Osteoblast (primary cell): ENCODE measurements at regions not wholly inside any gene's neighbourhood (a gene's known extent, or its start where the extent isn't known, plus 50 kb on each side); places are given as distances from the start of the nearest gene placed in this dataset.
"Not testable (repeated sequence)": the region's sequence is repeated elsewhere in the genome, so short reads cannot be mapped to it uniquely, and the experiment has no call there.

Experiments
- DNase-seq: peaks from one replicate; pipeline ENCODE4 v3.0.0; 2011; ENCODE audit warnings: low spot score, mixed read lengths; ENCODE audit not compliant: insufficient read length; ENCODE audit errors: missing footprints
- H2AFZ ChIP-seq: 2 replicates; pipeline ENCODE4 v1.6.0; 2011; ENCODE audit warnings: mild to moderate bottlenecking, low read length
- H3K27ac ChIP-seq: 2 replicates; pipeline ENCODE4 v1.5.1; 2011; ENCODE audit warnings: mild to moderate bottlenecking, low read depth, low read length, moderate library complexity
- H3K27me3 ChIP-seq: 2 replicates; pipeline ENCODE4 v1.6.0; 2012; ENCODE audit warnings: mild to moderate bottlenecking, control low read depth, inconsistent platforms, low read length, moderate library complexity; ENCODE audit not compliant: insufficient read depth
- H3K36me3 ChIP-seq: 2 replicates; pipeline ENCODE4 v1.5.1; 2011; ENCODE audit warnings: mild to moderate bottlenecking, low read length, control low read depth, moderate library complexity; ENCODE audit not compliant: insufficient read depth
- H3K4me1 ChIP-seq: 2 replicates; pipeline ENCODE4 v1.5.1; 2011; ENCODE audit warnings: mild to moderate bottlenecking, low read length, control low read depth, moderate library complexity; ENCODE audit not compliant: insufficient read depth
- H3K4me2 ChIP-seq: 2 replicates; pipeline ENCODE4 v1.6.0; 2011; ENCODE audit warnings: mild to moderate bottlenecking, low read length; ENCODE audit not compliant: insufficient read depth
- H3K4me3 ChIP-seq: fragments of 200-600 bp; sonication (generic); 3 replicates; pipeline ENCODE4 v1.5.1; 2012; ENCODE audit warnings: mild to moderate bottlenecking, low read length, inconsistent platforms; ENCODE audit not compliant: insufficient read depth
- H3K79me2 ChIP-seq: 2 replicates; pipeline ENCODE4 v1.6.0; 2012; ENCODE audit warnings: mild to moderate bottlenecking, low read length, control low read depth, inconsistent platforms; ENCODE audit not compliant: insufficient read depth
- H3K9me3 ChIP-seq: 2 replicates; pipeline ENCODE4 v1.5.1; 2011; ENCODE audit warnings: low read depth, low read length, control low read depth
- H4K20me1 ChIP-seq: 2 replicates; pipeline ENCODE4 v1.6.0; 2012; ENCODE audit warnings: mild to moderate bottlenecking, low read length, control low read depth; ENCODE audit not compliant: insufficient read depth
- TF ChIP-seq, protein P1 (sequence below): IDR thresholded peaks from 2 replicates; pipeline ENCODE4 v1.5.1; 2011; ENCODE audit warnings: mild to moderate bottlenecking, low read depth, low read length, moderate library complexity; ENCODE audit errors: extremely low read depth

DNA sequence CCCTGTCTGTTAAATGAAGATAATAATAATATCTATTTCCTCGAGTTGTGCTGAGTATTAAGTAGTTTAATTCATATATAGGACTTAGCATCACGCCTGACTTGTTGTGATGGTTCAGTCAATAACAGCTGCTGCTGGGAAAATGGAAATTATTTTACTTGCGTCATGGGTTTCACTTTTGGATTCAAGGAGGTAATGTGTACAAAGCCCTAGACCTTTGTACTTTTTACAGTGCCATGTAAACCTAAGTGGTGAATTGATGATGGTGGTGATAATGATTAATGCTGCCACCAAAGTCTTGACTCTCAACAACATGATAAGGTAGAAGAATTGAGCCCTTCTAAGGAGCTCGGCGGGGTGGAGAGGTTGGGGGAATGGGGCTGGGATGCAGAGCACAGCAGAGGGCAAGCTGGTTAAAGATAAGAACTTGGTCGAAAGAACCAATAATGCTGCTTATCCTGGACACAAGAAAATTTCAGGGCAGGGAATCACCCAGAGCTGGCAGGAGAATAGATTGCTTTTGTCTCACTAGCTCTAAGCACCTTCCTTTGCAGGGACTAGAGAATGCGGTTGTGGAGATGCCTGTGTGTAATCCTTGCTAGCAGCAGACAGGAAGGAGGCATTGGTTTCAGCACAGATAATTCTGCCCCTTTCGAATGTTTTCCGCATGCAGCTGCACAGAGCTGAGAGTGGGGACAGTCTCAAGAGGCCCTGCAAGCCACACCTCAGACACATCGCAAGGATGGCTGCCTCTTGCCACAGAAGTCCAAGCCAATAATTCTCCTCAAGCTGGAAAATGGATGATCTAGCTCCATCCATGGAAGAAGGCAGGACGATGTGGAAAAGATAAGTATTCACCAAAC is 187.1 kb downstream of the TMEM114 start:
- H3K27me3 ChIP-seq: no peaks in the 10 kb centered on the region
- no peaks in the 10 kb centered on the region for H3K36me3 ChIP-seq
- H2AFZ ChIP-seq: no peak overlapping the region
- H3K9me3 ChIP-seq: no peaks in the 10 kb centered on the region
- TF ChIP-seq, protein P1, sequence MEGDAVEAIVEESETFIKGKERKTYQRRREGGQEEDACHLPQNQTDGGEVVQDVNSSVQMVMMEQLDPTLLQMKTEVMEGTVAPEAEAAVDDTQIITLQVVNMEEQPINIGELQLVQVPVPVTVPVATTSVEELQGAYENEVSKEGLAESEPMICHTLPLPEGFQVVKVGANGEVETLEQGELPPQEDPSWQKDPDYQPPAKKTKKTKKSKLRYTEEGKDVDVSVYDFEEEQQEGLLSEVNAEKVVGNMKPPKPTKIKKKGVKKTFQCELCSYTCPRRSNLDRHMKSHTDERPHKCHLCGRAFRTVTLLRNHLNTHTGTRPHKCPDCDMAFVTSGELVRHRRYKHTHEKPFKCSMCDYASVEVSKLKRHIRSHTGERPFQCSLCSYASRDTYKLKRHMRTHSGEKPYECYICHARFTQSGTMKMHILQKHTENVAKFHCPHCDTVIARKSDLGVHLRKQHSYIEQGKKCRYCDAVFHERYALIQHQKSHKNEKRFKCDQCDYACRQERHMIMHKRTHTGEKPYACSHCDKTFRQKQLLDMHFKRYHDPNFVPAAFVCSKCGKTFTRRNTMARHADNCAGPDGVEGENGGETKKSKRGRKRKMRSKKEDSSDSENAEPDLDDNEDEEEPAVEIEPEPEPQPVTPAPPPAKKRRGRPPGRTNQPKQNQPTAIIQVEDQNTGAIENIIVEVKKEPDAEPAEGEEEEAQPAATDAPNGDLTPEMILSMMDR: no peak
- no peaks in the 10 kb centered on the region for H3K79me2 ChIP-seq
- H3K4me1 ChIP-seq: no peaks in the 10 kb centered on the region
- H3K4me3 ChIP-seq: no peak overlapping the region
- H3K27ac ChIP-seq: no peak overlapping the region
- H3K4me2 ChIP-seq: no peak overlapping the region
- no peaks in the 10 kb centered on the region for H4K20me1 ChIP-seq
- DNase-seq: no peak

- H4K20me1 ChIP-seq, H3K9me3 ChIP-seq, H3K4me2 ChIP-seq, H3K27me3 ChIP-seq, H3K4me1 ChIP-seq, H3K79me2 ChIP-seq, H3K36me3 ChIP-seq, H3K4me3 ChIP-seq, DNase-seq, H3K27ac ChIP-seq, H2AFZ ChIP-seq: not testable (repeated sequence)
Observed at GRCh38 chr16:8400683-8401082, 189.6 kb downstream of the TMEM114 start.

- no peaks in the 10 kb centered on the region for H4K20me1 ChIP-seq
- no peak overlapping the region for H2AFZ ChIP-seq
- no peak for DNase-seq
- H3K27ac ChIP-seq: no peak overlapping the region
- no peaks in the 10 kb centered on the region for H3K4me1 ChIP-seq
- H3K27me3 ChIP-seq: no peaks in the 10 kb centered on the region
- no peak overlapping the region for H3K4me2 ChIP-seq
- no peak overlapping the region for H3K4me3 ChIP-seq
- H3K79me2 ChIP-seq: no peaks in the 10 kb centered on the region
- H3K9me3 ChIP-seq: peaks cover 2% of the 10 kb centered on the region
- no peaks in the 10 kb centered on the region for H3K36me3 ChIP-seq
- TF ChIP-seq, protein P1: no peak
Observed at GRCh38 chr16:8398548-8398947, 191.8 kb downstream of the TMEM114 start.

GRCh38 chr16:8397223-8397622 is 193.1 kb downstream of the TMEM114 start:
- H4K20me1 ChIP-seq: no peaks in the 10 kb centered on the region
- H3K4me3 ChIP-seq: no peak overlapping the region
- H3K4me1 ChIP-seq: no peaks in the 10 kb centered on the region

More at GRCh38 chr16:8397223-8397622, 193.1 kb downstream of the TMEM114 start:
- TF ChIP-seq, protein P1: no peak
- no peak for DNase-seq
- Histone ChIP-seq H3K9me3 (peaks cover 2% of the 10 kb centered on the region), H3K79me2 (no peaks in the 10 kb centered on the region), H3K27me3 (no peaks in the 10 kb centered on the region), H3K36me3 (no peaks in the 10 kb centered on the region), H3K27ac (no peak overlapping the region), H2AFZ (no peak overlapping the region), H3K4me2 (no peak overlapping the region)
